A673 (cell line): ENCODE measurements at regions not wholly inside any gene's neighbourhood (a gene's known extent, or its start where the extent isn't known, plus 50 kb on each side); places are given as distances from the start of the nearest gene placed in this dataset.

Experiments used
- BruUV-seq: library from RNA; stranded (reverse); fragments of 400-500 nt; replicated peaks from 2 replicates; lab custom pipeline; 2021; lab: Mats Ljungman, UMichigan
- CTCF ChIA-PET: fragments of 300-600 bp; sonication (Branson Sonifier 250); formaldehyde crosslinking; loops from one replicate; lab custom pipeline; 2022; ENCODE audit warnings: antibody characterized with exemption; lab: Charles Lee
- POLR2A ChIA-PET: fragments of 300-600 bp; sonication (Branson Sonifier 250); formaldehyde crosslinking; loops from one replicate; lab custom pipeline; 2022; ENCODE audit warnings: antibody characterized with exemption; ENCODE audit not compliant: low non-redundant PET; lab: Charles Lee
- DNase-seq: peaks from one replicate; pipeline ENCODE4 v3.0.0-alpha.2; 2015; ENCODE audit warnings: low spot score
- H3K27ac ChIP-seq: fragments of 200-600 bp; sonication (generic); 2 replicates; pipeline ENCODE4 v1.5.1; 2016; ENCODE audit warnings: mixed run types, low read depth, mild to moderate bottlenecking, mixed read lengths, antibody characterized with exemption, low read length; ENCODE audit not compliant: poor library complexity, severe bottlenecking
- H3K27me3 ChIP-seq: fragments of 200-600 bp; sonication (generic); replicated peaks from 2 replicates; pipeline ENCODE4 v1.6.1; 2017; ENCODE audit warnings: mixed run types, low read depth, mild to moderate bottlenecking, mixed read lengths, antibody characterized with exemption, low read length; ENCODE audit not compliant: insufficient read depth, poor library complexity
- H3K36me3 ChIP-seq: fragments of 200-600 bp; sonication (generic); 2 replicates; pipeline ENCODE4 v1.6.1; 2016; ENCODE audit warnings: mixed run types, mild to moderate bottlenecking, mixed read lengths, antibody characterized with exemption, low read length; ENCODE audit not compliant: insufficient read depth, poor library complexity, severe bottlenecking
- H3K4me1 ChIP-seq: fragments of 200-600 bp; sonication (generic); 2 replicates; pipeline ENCODE4 v1.6.1; 2017; ENCODE audit warnings: mixed run types, mild to moderate bottlenecking, mixed read lengths, antibody characterized with exemption, low read length; ENCODE audit not compliant: insufficient read depth, poor library complexity, severe bottlenecking
- H3K4me3 ChIP-seq: fragments of 200-600 bp; sonication (generic); 2 replicates; pipeline ENCODE4 v1.5.1; 2016; ENCODE audit warnings: low read depth, mixed run types, mild to moderate bottlenecking, mixed read lengths, low read length; ENCODE audit not compliant: poor library complexity, severe bottlenecking
- H3K9me3 ChIP-seq: fragments of 200-600 bp; sonication (generic); 2 replicates; pipeline ENCODE4 v1.6.1; 2016; ENCODE audit warnings: mixed run types, low read depth, mild to moderate bottlenecking, mixed read lengths, antibody characterized with exemption, low read length; ENCODE audit not compliant: poor library complexity, severe bottlenecking
- EZH2 ChIP-seq: fragments of 200-600 bp; sonication (generic); IDR thresholded peaks from 2 replicates; pipeline ENCODE4 v1.6.1; 2017; ENCODE audit warnings: borderline replicate concordance, low read depth, mild to moderate bottlenecking, mixed read lengths, antibody characterized with exemption, low read length; ENCODE audit not compliant: poor library complexity, severe bottlenecking
- intact Hi-C: fragments of 100-400 bp; cut with micrococcal nuclease; formaldehyde crosslinking; loops from one replicate; pipeline ENCODE4 v1.10.0; 2022; ENCODE audit not compliant: unreplicated experiment
- TF ChIP-seq, protein P1 (sequence below): fragments of 300-800, 200-600 bp; sonication (generic); conservative IDR thresholded peaks from 2 replicates; pipeline ENCODE4 v1.5.1; 2017; ENCODE audit warnings: low read depth, mild to moderate bottlenecking, antibody characterized with exemption, low read length, moderate library complexity, mixed read lengths

DNA sequence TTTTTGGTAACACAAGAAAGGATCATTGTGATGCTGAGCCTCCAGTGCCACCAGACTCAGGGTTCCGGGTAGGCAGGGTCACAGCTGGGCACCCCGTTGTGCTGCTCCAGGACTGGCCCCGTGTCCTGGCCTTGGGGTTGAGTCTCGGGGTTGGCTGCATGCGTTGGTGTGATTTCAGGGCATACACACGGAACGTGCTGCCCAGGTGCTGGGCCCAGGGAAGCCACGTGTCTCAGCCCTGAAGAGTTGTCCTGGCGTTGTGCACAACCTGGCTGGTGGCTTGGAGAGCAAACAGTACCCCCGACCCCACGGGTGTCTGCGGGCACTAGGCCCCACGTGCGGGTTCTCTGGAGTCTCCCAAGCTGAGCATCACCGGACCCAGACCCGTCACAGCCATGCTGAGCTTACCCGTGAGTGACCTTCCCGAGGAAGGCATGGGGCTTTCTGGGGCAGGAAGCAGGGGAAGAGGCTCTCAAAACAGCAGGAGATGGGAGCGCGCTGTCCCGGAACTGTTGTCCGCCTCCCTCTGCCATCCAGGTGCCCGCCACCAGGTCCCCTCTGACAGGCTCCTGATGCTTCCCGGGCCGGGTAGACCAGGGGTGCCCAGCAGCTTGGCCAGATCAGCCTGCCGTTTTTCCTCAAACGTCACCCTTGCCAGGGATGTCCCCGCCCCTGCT is 66.1 kb upstream of the ENPP6 start:
- no peaks in the 10 kb centered on the region for H3K36me3 ChIP-seq
- intact Hi-C loops = no loop called here
- no peaks in the 10 kb centered on the region for H3K27me3 ChIP-seq
- no peak overlapping the region for H3K27ac ChIP-seq
- ChIA-PET POLR2A (no interaction called here), CTCF (no interaction called here)
- DNase-seq = no peak
- no TSS peak for BruUV-seq
- TF ChIP-seq EZH2 = no peak
- TF ChIP-seq, protein P1, sequence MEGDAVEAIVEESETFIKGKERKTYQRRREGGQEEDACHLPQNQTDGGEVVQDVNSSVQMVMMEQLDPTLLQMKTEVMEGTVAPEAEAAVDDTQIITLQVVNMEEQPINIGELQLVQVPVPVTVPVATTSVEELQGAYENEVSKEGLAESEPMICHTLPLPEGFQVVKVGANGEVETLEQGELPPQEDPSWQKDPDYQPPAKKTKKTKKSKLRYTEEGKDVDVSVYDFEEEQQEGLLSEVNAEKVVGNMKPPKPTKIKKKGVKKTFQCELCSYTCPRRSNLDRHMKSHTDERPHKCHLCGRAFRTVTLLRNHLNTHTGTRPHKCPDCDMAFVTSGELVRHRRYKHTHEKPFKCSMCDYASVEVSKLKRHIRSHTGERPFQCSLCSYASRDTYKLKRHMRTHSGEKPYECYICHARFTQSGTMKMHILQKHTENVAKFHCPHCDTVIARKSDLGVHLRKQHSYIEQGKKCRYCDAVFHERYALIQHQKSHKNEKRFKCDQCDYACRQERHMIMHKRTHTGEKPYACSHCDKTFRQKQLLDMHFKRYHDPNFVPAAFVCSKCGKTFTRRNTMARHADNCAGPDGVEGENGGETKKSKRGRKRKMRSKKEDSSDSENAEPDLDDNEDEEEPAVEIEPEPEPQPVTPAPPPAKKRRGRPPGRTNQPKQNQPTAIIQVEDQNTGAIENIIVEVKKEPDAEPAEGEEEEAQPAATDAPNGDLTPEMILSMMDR = no peak
- H3K4me3 ChIP-seq = no peak overlapping the region
- H3K9me3 ChIP-seq = no peaks in the 10 kb centered on the region
- H3K4me1 ChIP-seq = peaks cover 7% of the 10 kb centered on the region

DNA sequence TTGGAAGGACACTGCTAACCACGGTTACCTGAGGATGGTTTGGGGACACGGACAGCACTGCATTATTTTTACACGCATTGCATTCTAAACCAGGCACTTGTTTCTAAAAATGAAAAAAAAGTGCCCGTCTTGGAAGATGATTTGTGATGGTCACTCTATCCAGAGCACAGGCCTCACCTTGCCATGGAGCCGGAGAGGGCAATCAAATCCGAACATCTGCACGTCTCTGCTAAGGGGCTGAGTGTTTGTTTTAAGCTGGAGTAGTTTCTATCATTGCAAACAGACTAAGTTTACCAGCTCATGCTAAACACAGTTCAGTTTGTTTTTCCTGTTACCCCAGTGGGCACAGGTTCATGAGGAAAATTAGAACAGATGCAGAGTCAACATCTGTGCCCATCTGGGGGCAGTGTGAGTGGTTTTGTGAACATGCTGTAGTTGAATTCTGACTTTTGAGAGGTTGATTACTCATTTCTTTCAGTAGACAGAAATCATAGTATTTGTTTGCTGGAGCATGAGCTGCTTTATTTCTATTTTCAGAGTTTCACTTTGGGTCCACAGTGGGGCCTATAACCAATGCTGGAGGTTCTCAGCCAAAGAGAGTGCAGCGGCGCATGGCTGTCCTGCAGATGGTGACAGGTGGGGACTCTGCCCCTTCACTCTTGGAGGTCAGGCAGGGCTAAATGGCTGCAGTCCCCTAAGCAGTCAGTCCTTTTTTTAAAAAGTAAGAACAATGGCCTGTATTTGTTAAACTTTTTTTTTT is 65.4 kb upstream of the ENPP6 start:
- Histone ChIP-seq H3K27ac (no peak overlapping the region), H3K9me3 (no peaks in the 10 kb centered on the region), H3K36me3 (no peaks in the 10 kb centered on the region), H3K4me3 (no peak overlapping the region), H3K27me3 (no peaks in the 10 kb centered on the region), H3K4me1 (peaks cover 7% of the 10 kb centered on the region)
- ChIA-PET POLR2A (no interaction called here), CTCF (no interaction called here)
- TF ChIP-seq, protein P1 = no peak
- no peak for TF ChIP-seq EZH2
- no peak for DNase-seq
- intact Hi-C loops = no loop called here
- BruUV-seq = no TSS peak

DNA sequence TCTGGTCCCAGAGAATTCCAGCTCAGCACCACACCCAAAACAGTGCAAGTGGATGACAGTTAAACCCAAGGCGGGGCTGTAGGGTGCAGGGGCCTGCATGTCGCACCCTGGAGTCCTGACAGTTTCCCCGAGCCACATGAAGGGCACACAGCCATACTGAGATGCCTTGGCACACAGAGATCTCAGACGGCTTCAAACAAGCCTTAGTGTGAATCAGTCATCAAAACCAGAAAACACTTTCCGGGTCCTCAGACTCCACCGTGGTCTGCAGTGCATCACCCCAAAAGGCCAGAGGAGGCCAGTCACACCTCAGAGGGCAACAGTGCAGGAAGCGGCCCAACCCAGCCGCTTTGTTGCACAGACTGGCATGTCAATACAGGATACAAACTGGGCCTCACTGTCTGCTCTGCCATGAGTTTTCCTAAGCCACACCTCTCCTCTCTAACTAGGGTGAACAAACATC is 64.6 kb upstream of the ENPP6 start:
- POLR2A ChIA-PET = no interaction called here
- Histone ChIP-seq H3K36me3 (no peaks in the 10 kb centered on the region), H3K27ac (no peak overlapping the region), H3K27me3 (no peaks in the 10 kb centered on the region), H3K4me3 (no peak overlapping the region), H3K9me3 (peaks cover 3% of the 10 kb centered on the region), H3K4me1 (no peaks in the 10 kb centered on the region)
- BruUV-seq = no TSS peak
- DNase-seq = no peak
- intact Hi-C loops = no loop called here
- CTCF ChIA-PET = no interaction called here
- no peak for TF ChIP-seq EZH2
- TF ChIP-seq, protein P1 = no peak
